Psoas muscle (tissue), 7 donors: ENCODE measurements at regions not wholly inside any gene's neighbourhood (a gene's known extent, or its start where the extent isn't known, plus 50 kb on each side); places are given as distances from the start of the nearest gene placed in this dataset.

Experiments used
- ATAC-seq, 4 donors: fragments of 200-7000 bp; cut with Tn5 transposase; one replicate each; pipeline ENCODE4 v1.9.1; 2020; ENCODE audit warnings: moderate library complexity in 3 of 4, mild to moderate bottlenecking in 2 of 4
- DNase-seq, 2 donors: peaks; one replicate each; pipeline ENCODE4 v3.0.0-alpha.2; 2020
- H3K27ac ChIP-seq: fragments of 200-600 bp; one replicate; pipeline ENCODE4 v1.8.0; 2022
- H3K27me3 ChIP-seq, 3 donors: fragments of 200-600 bp in 1 of 3; one replicate each; pipeline versions ENCODE4 v1.6.1 to v1.8.0; 2013 to 2022; ENCODE audit warnings: low read length in 2 of 3, mild to moderate bottlenecking in 2 of 3, moderate library complexity in 1 of 3; ENCODE audit not compliant: insufficient read depth in 3 of 3
- H3K36me3 ChIP-seq, 2 donors: fragments of 200-600 bp in 1 of 2; one replicate each; pipeline versions ENCODE4 v1.6.1 to v1.8.0; 2013 to 2022; ENCODE audit warnings: low read depth in 1 of 2, mild to moderate bottlenecking in 1 of 2, moderate library complexity in 1 of 2; ENCODE audit not compliant: insufficient read depth in 1 of 2
- H3K4me1 ChIP-seq: fragments of 200-600 bp; one replicate; pipeline ENCODE4 v1.8.0; 2022
- H3K4me3 ChIP-seq: fragments of 200-600 bp; one replicate; pipeline ENCODE4 v1.8.0; 2022; ENCODE audit warnings: mild to moderate bottlenecking
- H3K9me3 ChIP-seq: fragments of 200-600 bp; one replicate; pipeline ENCODE4 v1.8.0; 2022
- CTCF ChIP-seq: fragments of 200-600 bp; IDR thresholded peaks from one replicate; pipeline ENCODE4 v1.8.0; 2022; ENCODE audit warnings: antibody characterized with exemption
- WGBS, 3 donors: extraction: QIAGEN DNeasy Blood & Tissue Kit; methylation state at CpG; one replicate each; pipeline versions ENCODE4 v1.1.6 to v1.1.7; 2013; 5-methylcytosine and 5-hydroxymethylcytosine counted together
- intact Hi-C, 2 donors: fragments of 100-400 bp; cut with DNase I; formaldehyde crosslinking; loops; one replicate each; pipeline versions ENCODE4 v1.11.0 to v1.14.2; 2022
- donor health status: healthy with polysubstance abuse.
- donor health status: DM: no; HTN: no; CAD: no; lungs with moderate emphysema.
- donor health status: Bipolar disorder and iron deficiency.
- donor health status: healthy.
- donor health status: DM: yes; HTN: yes; CAD: no.
- donor health status: DM: no; HTN: no; CAD: no.
- donor health status: DM: yes; HTN: yes; CAD: no.

GRCh38 chr2:219765231-219765911, 137.9 kb downstream of the SLC4A3 start:
- no peak for TF ChIP-seq CTCF

DNA sequence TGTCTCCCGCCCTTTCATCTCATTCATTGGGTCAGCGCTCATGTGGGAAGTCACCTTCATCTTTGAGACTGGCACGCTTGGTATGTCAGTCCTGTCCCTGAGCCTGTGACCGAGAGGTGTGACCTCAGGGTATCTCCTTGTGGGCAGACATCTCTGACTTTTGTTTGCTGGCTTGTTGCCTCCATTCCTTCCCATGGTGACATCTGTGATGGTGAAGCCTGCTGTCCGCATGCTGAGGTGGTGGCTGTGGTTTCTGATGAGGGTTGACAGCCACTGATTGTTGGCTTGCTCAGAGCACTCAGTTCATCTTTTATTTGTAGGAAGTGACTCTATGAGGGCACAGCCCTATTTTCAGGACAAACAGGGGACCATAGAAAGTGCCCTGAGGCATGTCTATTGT, 139.2 kb downstream of the SLC4A3 start:
- H3K27me3 ChIP-seq: no peaks in the 10 kb centered on the region
- WGBS, 3 donors: 94 to 97% (median 96%) methylated on average over 5 of the region's 5 CpGs
- no peak for TF ChIP-seq CTCF
- no peak overlapping the region for H3K4me3 ChIP-seq
- H3K4me1 ChIP-seq: peaks cover 9% of the 10 kb centered on the region
- intact Hi-C loops: no loop called here
- ATAC-seq (no peak), DNase-seq (no peak)
- no peaks in the 10 kb centered on the region for H3K9me3 ChIP-seq
- no peaks in the 10 kb centered on the region for H3K36me3 ChIP-seq
- H3K27ac ChIP-seq: no peak overlapping the region

More at GRCh38 chr2:219765231-219765911, 137.9 kb downstream of the SLC4A3 start:
- DNase-seq (no peak), ATAC-seq (no peak)
- no peak overlapping the region for H3K27ac ChIP-seq
- 66% methylated on average over 5 of the region's 5 CpGs for WGBS, 3 donors
- H3K4me3 ChIP-seq: no peak overlapping the region
- intact Hi-C loops: no loop called here
- peaks cover 9% of the 10 kb centered on the region for H3K4me1 ChIP-seq
- no peaks in the 10 kb centered on the region for H3K9me3 ChIP-seq
- H3K27me3 ChIP-seq: no peaks in the 10 kb centered on the region
- H3K36me3 ChIP-seq: no peaks in the 10 kb centered on the region

GRCh38 chr2:219769090-219769910, 141.9 kb downstream of the SLC4A3 start:
- peak overlapping the region; percentile 66 for H3K27ac ChIP-seq
- H3K4me3 ChIP-seq: peak overlapping the region; percentile 15
- intact Hi-C loops: no loop called here

GRCh38 chr2:219772103-219772635, 144.7 kb downstream of the SLC4A3 start:
- intact Hi-C loops: no loop called here
- WGBS, 3 donors: 78 to 84% (median 81%) methylated on average over 9 of the region's 9 CpGs
- peaks cover 9% of the 10 kb centered on the region for H3K4me1 ChIP-seq
- H3K4me3 ChIP-seq: no peak overlapping the region
- H3K9me3 ChIP-seq: no peaks in the 10 kb centered on the region
- H3K36me3 ChIP-seq: no peaks in the 10 kb centered on the region
- no peak for TF ChIP-seq CTCF
- H3K27me3 ChIP-seq: peaks cover 0 to 2% (median 0%) of the 10 kb centered on the region in 3 donors
- no peak for DNase-seq
- no peak for ATAC-seq
- H3K27ac ChIP-seq: no peak overlapping the region

More at GRCh38 chr2:219769090-219769910, 141.9 kb downstream of the SLC4A3 start:
- H3K36me3 ChIP-seq: no peaks in the 10 kb centered on the region
- no peaks in the 10 kb centered on the region for H3K9me3 ChIP-seq
- H3K27me3 ChIP-seq: no peaks in the 10 kb centered on the region
- 13 to 23% (median 16%) methylated on average over 16 of the region's 16 CpGs for WGBS, 3 donors
- TF ChIP-seq CTCF: no peak
- DNase-seq: peak; percentile 34 to 77
- peak; percentile 51 to 98 (median 96) for ATAC-seq
- peaks cover 9% of the 10 kb centered on the region for H3K4me1 ChIP-seq
